HG02571 (cell line): ENCODE measurements at regions not wholly inside any gene's neighbourhood (a gene's known extent, or its start where the extent isn't known, plus 50 kb on each side); places are given as distances from the start of the nearest gene placed in this dataset.

Source experiments
- ATAC-seq: cut with Tn5 transposase; IDR thresholded peaks from one replicate; pipeline ENCODE4 v1.9.1; 2021; ENCODE audit warnings: mild to moderate bottlenecking, moderate library complexity; ENCODE audit not compliant: unreplicated experiment

DNA sequence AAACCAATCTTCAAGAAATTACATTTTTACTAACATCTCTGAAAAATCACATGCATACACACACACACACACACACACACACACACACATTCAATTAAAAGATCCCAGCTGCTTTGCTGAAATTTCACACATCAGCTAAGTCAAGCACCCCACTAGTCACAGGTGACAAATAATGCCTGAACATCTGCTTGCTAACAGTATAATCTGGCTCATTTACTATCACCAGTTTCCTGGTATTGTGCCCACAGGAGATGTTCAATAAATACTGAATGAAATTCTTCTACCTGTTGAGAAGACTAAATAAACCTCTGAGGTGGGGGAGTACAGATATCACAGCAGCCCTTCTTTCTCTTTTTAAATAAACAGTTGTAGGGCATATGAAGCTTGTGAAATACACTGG, 994.0 kb downstream of the ARAP2 start:
- ATAC-seq = no peak

DNA sequence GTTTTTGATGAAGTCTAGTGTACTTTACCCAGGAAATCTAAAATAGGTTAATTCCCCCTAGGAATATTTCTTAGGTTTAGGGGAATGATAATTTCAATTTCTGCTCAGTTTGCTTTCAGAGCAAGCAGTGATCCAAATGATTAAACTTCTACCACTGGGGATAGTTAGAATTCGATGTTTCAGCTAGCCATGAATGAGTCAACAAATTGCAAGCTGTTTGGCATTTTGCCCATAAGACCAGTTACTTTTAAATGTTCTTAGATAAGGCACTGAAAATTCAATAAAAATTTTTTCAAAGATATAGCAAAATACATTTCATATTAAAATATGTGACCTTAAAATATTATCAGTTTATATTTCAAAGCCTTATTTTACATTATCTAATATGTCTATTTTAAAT, 993.6 kb downstream of the ARAP2 start:
- no peak for ATAC-seq

DNA sequence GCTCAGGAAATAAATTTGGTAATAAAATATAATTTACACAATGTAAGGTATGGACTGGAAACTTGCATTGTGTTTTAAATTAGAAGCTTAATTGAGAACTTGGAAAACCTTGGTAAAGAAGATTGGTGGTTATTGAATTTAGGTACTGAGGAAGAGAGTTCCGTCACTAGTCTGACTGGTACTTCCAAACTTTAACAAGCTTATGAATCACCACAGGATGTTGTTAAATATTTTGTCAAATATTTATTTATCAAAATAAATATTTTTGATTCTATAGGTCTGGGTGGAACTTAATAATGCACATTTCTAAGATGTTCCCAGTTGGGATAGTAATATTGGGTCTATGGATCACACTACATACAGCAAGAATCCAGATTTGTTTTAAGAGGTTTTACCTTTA, 992.2 kb downstream of the ARAP2 start:
- ATAC-seq = no peak

DNA sequence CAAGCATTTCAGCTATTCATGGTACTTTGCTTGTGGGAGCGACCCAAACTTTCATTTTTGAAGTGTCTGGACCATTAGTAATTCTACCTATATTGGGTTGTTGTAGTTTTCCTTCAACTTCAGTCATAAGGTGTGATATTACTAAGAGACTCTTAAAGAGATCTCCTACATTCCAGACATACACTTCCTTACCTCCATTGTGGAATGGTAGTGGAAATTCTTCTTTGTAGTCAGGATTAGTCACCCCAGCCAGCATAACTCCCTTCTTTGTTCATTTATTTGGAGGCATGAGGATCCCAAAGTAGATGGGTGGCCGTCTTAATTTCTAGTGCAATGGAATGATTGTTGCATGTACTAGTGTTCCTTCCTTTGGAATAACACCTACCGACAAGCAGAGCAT, 991.4 kb downstream of the ARAP2 start:
- ATAC-seq = no peak

DNA sequence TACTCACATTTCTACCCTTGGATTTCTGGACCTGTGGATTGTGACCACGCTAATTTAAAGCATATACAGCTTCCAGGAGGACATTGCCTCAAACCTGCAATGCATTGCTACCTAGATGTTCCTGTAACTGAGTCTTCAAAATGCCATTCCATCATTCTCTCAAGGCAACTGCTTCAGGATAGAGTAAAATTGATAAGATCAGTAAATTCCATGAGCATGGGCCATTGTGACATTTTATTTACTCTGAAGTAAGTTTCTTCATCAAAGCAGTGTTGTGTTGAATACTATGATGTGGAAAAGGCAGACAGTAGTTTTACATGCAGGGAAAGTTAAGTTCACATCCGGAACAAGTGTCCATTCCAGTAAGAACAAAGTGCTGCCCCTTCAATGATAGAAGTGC, 991.0 kb downstream of the ARAP2 start:
- no peak for ATAC-seq

DNA sequence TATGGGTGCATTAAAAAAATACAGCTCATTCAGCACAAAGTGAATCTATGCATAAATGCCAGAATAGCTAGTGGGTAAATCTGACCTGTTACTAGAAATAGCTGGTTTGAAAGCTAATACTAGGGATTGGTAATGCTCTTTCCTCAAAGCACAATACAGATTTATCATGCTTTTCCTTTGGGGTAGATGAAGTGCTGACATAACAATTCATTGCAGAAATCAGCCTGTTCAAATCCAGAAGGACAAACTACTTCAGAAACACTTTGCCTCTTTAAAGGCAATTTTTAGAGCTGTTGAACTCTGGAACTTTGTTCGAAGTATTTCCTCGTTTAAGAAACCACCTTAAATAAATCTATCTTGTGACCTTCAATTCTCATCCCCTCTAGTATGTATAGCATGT, 957.9 kb downstream of the ARAP2 start:
- no peak for ATAC-seq

DNA sequence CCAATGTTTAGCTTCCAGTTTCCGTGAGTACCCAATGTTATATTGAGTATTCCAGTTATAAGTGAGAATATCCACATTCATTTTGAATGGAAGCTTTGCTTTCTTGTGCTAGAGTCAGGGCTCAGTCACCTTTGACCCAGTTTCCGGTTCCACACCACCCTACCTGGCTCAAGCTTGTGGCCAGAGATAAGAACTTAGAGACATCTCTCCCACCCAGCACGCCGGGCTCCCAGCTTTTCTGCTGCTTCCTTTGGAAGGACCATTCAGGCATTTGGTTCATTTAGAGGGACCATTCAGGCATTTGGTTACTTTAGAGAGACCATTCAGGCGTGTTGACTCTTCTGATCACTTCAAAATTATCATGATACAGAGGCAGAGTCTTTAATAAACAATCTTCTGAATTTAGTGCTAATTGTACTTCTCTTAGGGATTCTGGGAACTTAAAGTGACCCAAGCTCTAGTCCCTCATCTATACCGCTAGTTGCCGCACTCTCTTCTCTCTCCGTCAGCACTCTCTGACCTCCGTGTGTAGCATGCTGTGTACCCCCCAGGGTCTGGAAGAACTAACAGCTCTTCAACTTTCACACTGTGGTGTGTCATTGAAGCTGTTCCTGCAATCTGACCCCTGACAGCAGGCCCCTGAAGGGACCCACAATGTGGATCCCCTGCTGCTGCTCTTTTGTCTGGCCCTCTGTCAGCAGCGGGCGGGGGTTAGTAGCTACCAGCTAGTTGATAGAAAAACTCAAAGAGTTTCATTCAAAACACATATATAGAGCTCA, 943.1 kb downstream of the ARAP2 start:
- ATAC-seq = no peak

DNA sequence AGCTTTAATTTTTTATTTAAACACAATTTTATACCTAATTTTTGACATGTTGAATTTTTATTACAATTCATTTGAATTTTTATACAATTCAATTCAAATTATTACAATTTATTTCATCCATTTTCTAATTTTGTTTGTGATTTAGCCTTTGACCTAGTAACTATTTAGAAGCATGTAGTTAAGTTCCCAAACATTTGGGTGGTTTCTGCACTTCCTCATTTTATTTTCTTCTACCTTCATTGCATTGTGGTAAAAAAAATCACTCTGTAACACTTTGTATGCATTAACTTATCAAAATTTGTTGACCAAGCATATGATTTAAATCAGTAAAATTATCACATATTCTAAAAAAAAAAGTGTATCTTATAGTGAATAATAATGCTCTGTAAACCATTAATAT, 928.9 kb downstream of the ARAP2 start:
- ATAC-seq = no peak

DNA sequence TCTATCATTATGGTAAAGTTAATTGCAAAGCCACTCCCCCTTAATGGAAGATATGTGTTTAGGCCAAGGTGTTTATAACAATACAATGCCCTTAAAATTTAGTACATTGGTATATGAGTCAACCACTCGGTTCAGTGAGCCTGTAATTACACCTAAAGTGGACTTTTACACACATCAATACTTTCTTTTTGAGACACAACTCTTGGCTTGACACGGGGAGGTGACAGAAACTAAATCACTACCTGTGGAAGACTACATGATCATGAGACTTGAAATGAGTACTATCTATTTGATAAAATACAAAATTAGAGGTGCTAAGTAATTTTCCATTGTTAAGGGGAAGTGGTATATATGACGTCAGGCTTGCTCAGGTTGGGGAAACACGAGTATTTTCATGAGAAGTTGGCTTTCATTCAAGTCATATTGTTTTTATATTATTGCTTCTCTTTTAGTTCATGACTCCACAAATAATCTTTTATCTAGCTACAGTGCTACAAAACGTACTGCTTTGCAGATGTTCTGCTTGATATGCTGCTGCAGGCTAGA, 918.3 kb downstream of the ARAP2 start:
- no peak for ATAC-seq

DNA sequence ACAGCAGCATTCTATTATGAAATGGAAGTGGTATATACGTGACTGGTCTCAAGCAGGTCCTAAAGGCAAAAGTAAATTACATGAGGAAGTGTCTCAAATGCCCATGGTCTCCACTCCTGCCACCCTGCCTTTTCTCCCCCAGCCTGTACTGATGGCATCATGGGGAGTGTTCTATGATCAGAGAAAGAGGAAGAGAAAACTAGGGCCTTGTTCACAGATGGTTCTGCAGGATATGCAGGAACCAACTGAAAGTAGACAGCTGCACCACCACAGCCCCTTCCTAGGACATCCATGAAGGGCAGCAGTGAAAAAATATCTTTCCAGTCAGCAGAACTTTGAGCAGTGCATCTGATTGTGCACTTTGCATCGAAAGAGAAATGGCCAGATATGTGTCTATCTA, 901.5 kb downstream of the ARAP2 start:
- ATAC-seq = no peak

DNA sequence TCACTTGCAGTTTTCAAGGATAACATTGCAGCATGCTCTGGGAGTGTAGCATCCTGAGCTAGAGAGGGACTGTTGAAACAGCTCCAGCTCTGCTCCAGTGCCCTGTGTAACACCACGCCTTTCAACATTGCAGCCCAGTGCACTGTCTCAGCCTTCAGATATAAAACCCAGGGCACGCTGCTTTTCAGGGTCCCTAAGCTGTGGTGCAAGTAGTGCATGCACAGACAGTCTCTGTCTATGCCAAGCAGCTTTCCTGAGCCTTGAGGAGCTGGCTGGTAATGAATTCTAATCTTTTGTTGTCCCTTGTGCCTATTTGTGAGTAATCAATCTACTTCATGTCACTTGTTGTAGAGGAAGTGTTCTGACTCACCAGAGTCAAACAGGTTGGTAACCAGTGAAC, 897.0 kb downstream of the ARAP2 start:
- no peak for ATAC-seq

DNA sequence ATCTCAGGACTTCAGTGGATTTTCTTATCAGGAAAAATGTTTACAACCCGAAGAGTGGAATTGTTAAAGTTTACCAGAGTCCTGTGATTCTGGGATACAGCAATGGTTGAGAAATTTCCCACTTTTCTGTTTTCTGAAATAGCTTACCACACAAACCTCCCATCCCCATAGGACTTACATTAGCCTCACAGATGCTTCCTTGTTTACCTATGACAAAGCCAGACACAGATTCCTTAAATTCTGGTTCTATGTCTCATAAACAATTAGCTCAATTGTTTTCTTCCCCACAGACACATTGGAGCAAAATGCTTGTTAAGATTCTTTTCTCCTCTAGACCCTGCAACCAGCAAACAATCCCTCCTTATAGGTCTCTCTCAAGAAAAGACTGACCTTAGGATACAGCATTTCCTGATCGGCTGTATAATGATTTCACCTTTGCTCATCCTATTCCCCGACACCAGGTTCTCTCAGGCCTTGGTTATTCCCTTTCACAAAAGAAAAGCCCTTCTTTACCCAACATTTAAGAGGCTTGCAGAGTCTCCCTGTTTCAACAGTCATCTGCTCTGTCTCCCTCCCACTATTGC, 886.2 kb downstream of the ARAP2 start:
- ATAC-seq = no peak

DNA sequence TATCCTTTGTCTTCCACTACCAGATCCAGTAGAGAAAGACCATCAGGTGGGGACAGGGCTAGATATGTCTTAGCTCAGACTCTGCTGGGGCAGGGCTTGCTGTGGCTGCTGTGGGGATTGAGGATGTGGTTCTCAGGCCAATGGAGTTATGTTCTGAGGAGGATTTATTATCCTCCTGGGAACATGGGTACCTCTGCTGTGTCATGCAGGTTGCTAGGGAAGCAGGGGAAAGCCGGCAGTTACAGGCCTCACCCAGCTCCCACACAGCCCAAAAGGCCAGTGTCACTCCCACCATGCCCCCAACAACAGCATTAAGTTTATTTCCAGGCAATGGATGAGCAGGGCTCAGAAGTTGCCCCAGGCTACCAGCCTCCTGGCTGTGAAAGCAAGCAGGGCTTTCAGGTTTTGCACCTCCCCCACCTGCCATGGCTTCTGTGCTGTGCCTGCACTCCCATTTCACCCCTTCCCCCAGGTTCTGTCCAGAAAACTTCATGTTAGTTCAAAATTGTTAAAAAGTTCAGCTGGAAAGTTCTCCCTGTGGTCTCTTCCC, 879.9 kb downstream of the ARAP2 start:
- no peak for ATAC-seq

DNA sequence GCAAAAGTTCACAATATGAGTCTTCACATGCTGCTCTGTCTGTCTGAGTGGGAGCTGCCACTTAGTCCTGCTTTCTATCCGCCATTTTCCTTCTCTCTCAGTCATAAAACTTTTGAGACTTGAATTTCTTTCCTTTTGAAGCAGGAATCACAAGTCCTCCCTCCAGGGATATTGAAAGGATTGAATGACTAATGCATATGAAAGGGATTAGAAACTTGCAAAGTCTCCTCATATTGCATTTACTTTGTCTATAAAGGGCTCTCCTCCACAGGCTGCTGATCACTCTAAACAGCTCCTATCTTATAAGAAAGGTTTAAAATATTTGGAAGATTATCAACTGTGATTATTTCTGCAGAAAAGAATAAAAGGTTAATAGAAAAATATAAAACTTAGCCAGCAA, 879.1 kb downstream of the ARAP2 start:
- ATAC-seq = no peak

DNA sequence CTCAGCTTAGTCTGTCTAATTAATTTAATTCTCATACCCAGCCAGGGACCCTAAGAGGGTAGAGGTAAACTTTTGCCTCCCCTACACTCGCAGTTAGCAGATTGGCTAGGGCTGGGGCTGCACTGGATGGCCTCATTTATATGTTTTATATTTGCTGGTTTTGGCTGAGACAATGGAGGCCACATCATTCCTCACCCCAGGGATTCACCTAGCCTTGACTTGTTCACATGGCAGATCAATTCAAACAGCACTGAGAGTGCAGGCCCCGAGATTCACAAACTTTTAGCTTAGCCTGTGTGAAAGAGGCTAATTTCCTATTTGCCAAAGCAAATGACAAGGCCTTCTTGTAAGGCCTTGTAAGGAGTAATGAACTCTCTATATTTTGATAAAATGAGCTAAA, 844.4 kb downstream of the ARAP2 start:
- no peak for ATAC-seq

DNA sequence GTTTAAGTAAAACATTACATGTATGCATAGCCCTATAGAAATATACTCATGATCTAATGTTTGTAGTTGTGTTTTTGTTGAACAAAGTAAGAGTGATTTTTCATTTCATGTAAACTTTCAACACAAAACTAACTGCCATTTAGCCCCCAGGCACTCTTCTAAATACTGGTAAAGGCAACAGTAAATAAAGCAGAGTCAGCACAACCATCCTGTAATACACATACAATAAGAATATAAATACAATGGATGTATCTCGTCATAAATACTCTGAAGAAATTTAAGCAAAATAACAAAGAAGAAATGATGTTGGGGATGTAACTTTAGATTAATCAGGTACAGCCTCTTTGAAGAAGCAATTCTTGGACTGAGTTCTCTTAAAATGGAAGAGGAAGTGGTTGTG, 821.2 kb downstream of the ARAP2 start:
- ATAC-seq = no peak

DNA sequence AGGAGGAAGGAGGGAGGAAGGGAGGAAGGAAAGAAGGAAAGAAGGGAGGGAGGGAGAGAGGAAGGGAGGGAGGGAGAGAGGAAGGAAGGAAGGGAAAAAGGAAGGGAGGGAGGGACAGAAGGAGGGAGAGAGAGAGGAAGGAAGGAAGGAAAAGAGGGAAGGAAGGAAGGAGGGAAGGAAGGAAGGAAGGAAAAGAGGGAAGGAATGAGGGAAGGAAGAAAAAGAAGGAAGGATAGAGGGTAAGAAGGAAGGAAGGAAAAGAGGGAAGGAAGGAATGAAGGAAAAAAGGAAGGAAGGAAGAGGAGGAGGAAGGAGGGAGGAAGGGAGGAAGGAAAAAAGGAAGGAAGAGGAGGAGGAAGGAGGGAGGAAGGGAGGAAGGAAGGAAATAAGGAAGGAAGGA, 796.8 kb downstream of the ARAP2 start:
- no peak for ATAC-seq

DNA sequence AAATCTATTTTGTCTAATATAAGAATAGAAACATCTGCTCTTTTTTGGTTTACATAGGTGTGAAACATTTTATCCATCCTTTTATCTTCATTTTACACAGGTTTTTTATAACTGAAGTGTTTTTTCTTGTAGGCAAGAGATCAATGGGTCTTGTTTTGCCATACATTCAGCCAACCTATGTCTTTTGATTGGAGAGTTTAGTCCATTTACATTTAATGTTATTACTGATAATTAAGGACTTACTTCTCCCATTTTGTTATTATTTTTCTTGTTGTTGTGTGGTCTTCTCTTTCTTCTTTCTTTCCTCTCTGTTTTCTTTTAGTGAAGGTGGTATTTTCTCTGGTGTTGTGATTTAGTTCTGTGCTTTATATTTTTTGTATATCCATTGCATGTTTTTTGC, 785.3 kb downstream of the ARAP2 start:
- no peak for ATAC-seq

DNA sequence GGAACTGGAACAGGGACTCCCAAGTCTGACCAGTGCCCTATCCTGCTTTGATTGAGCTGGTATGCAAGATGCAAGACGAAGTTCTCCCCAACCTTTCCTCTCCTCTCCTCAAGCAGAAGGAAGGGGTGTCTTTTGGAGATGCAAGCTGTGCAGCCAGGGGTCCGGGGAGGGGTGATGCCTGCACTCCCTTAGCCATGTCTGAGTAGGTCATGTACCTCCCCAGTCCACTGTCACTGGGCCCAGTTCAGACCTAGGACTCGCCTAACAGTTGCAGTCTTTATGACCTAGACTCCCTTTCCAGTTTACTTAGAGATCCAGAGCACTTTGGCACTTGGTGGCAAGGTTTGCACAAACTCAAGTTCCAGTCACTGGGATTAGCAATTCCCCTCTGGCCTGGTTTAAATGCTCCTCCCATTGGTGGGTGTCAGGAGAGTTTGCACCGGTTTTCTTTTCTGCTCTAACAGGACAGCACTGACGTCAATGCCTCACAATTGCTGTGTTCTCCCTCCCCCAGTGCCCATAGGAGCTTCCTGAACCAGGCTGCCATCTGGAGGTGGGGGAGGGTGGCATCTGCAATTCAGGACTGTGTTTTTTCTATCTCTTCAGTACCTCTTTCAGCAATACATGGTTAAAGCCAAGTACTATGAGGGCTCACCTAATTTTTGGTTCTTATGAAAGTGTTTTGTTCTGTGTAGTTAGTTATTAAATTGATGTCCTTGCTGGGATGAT, 782.2 kb downstream of the ARAP2 start:
- ATAC-seq = no peak

DNA sequence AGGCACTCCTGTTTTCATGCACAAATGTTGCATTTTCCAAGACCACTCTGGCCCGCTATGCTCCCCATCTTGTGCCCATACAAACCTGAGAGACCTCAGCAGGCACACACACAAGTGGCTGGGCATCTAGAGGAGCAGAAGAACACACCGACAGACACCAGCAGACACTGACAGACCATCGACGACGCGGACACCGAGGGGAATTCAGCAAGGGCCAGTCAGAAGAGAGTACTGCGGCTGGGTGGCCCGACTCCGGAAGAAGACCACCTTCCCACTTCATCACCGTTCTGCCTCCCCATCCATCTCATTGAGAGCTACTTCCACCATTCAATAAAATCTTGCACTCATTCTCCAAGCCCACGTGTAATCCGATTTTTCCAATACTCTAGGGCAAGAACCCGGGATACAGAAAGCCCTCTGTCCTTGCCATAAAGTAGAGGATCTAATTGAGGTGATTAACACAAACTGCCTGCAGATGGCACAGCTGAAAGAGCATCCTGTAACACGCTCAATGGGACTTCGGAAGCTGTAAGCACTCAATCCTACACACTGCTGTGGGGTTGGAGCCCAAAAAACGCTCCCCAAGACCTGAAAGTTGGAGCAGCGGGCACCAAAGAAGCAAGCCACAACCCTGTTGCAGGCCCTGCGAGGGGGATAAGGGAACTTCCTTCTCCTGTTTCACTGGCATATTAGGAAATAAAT, 780.9 kb downstream of the ARAP2 start:
- ATAC-seq = no peak

DNA sequence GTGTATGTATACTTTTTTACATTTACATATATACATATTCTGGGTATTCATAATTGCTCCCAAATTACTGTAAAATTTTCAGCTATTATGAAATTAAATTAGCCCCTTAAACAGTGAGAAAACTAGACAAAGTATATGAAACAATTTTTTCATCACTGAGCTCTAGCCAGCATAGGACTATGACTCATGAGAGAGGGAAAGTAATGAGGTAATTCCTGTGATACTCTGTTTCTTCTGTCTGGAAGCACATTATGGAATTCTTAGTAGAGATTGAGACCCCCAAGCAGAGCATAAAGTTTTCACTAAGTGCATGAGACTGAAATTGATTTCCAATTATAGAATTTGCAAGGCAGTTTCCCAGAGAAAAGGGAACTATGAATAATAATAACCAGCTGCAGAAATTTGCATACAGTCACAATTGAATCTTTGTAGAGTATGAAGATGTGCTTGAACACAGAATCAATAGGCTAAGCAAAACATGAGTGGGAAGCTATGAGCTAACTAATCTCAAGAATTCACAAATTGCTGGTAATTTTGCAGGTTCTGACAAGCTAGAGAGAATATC, 779.3 kb downstream of the ARAP2 start:
- no peak for ATAC-seq
